ENCODE measurements at regions not wholly inside any gene's neighbourhood (a gene's known extent, or its start where the extent isn't known, plus 50 kb on each side); places are given as distances from the start of the nearest gene placed in this dataset.

DNA sequence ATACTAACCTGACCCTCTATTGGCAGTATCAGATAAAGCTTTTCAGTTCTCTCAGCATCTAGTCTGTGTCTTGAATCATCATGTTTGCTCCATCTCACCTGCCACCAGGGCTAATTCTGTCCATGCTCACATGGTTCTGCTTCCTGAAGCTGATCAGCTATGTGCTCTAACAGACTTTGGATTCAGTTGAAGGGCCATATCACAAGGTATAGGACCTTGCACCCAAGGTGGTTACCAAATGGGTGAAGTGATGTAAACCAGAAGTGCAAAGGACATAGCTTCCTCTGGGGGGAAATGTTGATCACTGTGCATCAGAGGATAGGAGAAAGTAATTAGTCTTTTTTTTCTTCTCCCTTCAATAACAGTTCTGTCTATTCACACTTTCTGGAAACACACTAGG, 417.0 kb upstream of the ANO5 start:
- TF ChIP-seq, protein P1, sequence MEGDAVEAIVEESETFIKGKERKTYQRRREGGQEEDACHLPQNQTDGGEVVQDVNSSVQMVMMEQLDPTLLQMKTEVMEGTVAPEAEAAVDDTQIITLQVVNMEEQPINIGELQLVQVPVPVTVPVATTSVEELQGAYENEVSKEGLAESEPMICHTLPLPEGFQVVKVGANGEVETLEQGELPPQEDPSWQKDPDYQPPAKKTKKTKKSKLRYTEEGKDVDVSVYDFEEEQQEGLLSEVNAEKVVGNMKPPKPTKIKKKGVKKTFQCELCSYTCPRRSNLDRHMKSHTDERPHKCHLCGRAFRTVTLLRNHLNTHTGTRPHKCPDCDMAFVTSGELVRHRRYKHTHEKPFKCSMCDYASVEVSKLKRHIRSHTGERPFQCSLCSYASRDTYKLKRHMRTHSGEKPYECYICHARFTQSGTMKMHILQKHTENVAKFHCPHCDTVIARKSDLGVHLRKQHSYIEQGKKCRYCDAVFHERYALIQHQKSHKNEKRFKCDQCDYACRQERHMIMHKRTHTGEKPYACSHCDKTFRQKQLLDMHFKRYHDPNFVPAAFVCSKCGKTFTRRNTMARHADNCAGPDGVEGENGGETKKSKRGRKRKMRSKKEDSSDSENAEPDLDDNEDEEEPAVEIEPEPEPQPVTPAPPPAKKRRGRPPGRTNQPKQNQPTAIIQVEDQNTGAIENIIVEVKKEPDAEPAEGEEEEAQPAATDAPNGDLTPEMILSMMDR (IDR thresholded peaks at IDR 0.05) = no peak
- no peak for TF ChIP-seq POLR2A (IDR thresholded peaks at IDR 0.05)

All from tibial nerve (tissue), 3 donors.